Parathyroid adenoma (tissue), 2 donors: ENCODE measurements at regions not wholly inside any gene's neighbourhood (a gene's known extent, or its start where the extent isn't known, plus 50 kb on each side); places are given as distances from the start of the nearest gene placed in this dataset.

Source experiments
- H2AFZ ChIP-seq: fragments of 300-600 bp; sonication (generic); one replicate; pipeline ENCODE4 v1.7.0; 2017; ENCODE audit warnings: antibody characterized with exemption, mild to moderate bottlenecking
- H3K27ac ChIP-seq: fragments of 300-600 bp; sonication (generic); one replicate; pipeline ENCODE4 v1.7.0; 2017
- H3K27me3 ChIP-seq: fragments of 300-600 bp; sonication (generic); one replicate; pipeline ENCODE4 v1.7.0; 2017; ENCODE audit warnings: low read length; ENCODE audit not compliant: control insufficient read depth, insufficient read depth
- H3K36me3 ChIP-seq: fragments of 300-600 bp; sonication (generic); one replicate; pipeline ENCODE4 v1.7.0; 2017; ENCODE audit warnings: low read length; ENCODE audit not compliant: control insufficient read depth, insufficient read depth
- H3K4me1 ChIP-seq: fragments of 300-600 bp; sonication (generic); one replicate; pipeline ENCODE4 v1.7.0; 2017; ENCODE audit warnings: control low read depth
- H3K4me2 ChIP-seq: fragments of 300-600 bp; sonication (generic); one replicate; pipeline ENCODE4 v1.7.0; 2017; ENCODE audit warnings: low read length
- H3K4me3 ChIP-seq: fragments of 300-600 bp; sonication (generic); one replicate; pipeline ENCODE4 v1.7.0; 2017; ENCODE audit warnings: low read depth, low read length
- H3K79me2 ChIP-seq: fragments of 300-600 bp; sonication (generic); one replicate; pipeline ENCODE4 v1.7.0; 2017; ENCODE audit warnings: control low read depth
- H3K9ac ChIP-seq: fragments of 300-600 bp; sonication (generic); one replicate; pipeline ENCODE4 v1.7.0; 2017; ENCODE audit warnings: mild to moderate bottlenecking
- H3K9me3 ChIP-seq: fragments of 300-600 bp; sonication (generic); one replicate; pipeline ENCODE4 v1.7.0; 2017; ENCODE audit warnings: low read length; ENCODE audit not compliant: control insufficient read depth
- TF ChIP-seq, protein P1 (sequence below): fragments of 300-600 bp; sonication (generic); IDR thresholded peaks from one replicate; pipeline ENCODE4 v1.7.0; 2017; ENCODE audit warnings: antibody characterized with exemption, mild to moderate bottlenecking
- donor health status: primary hyperparathyroidism.

DNA sequence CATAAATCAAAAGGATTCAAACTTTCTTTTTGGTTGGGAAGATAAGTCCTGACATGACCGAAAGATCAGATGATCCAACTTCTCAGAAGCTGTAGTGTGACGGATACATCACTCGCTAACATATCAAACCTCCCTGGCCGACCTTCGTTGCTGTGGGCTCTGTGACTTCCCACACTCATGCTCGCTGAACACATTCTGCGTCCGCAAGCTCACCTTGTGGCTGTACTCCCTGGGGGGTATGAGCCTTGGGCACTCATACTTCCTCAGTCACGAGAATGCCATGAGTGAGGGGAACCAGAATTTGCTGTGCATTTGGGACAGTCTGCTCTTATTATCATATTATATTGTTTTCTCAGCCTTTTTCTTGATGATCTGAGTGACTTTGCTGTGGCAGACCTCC lies 105.4 kb downstream of the RWDD3 start:
- H3K4me1 ChIP-seq, result no peaks in the 10 kb centered on the region
- H2AFZ ChIP-seq, result no peak overlapping the region
- no peaks in the 10 kb centered on the region for H3K27me3 ChIP-seq
- TF ChIP-seq, protein P1, sequence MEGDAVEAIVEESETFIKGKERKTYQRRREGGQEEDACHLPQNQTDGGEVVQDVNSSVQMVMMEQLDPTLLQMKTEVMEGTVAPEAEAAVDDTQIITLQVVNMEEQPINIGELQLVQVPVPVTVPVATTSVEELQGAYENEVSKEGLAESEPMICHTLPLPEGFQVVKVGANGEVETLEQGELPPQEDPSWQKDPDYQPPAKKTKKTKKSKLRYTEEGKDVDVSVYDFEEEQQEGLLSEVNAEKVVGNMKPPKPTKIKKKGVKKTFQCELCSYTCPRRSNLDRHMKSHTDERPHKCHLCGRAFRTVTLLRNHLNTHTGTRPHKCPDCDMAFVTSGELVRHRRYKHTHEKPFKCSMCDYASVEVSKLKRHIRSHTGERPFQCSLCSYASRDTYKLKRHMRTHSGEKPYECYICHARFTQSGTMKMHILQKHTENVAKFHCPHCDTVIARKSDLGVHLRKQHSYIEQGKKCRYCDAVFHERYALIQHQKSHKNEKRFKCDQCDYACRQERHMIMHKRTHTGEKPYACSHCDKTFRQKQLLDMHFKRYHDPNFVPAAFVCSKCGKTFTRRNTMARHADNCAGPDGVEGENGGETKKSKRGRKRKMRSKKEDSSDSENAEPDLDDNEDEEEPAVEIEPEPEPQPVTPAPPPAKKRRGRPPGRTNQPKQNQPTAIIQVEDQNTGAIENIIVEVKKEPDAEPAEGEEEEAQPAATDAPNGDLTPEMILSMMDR, result no peak
- H3K79me2 ChIP-seq, result no peaks in the 10 kb centered on the region
- H3K9me3 ChIP-seq, result no peaks in the 10 kb centered on the region
- no peak overlapping the region for H3K9ac ChIP-seq
- H3K36me3 ChIP-seq, result no peaks in the 10 kb centered on the region
- H3K27ac ChIP-seq, result no peak overlapping the region
- H3K4me2 ChIP-seq, result no peak overlapping the region
- H3K4me3 ChIP-seq, result no peak overlapping the region

DNA sequence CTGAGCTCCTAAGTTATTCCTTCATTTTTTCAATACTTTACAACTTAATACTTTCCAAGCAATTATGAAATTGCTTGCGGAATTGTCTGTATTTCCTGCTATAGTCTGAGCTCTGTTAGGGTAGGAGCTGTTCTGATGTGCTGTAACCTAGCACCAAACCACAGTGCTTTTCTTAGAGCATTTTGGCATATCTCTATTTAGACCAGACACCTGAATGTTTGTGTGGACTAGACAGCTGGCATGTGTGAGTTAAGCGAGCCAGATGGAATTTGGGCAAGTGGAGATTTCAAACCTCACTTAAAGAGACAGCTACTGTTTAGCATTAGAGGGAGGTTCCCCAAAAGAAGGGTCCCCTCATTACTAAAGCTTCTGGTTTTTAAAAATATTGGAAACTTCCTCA lies 106.1 kb downstream of the RWDD3 start:
- no peak overlapping the region for H3K9ac ChIP-seq
- TF ChIP-seq, protein P1, result no peak

DNA sequence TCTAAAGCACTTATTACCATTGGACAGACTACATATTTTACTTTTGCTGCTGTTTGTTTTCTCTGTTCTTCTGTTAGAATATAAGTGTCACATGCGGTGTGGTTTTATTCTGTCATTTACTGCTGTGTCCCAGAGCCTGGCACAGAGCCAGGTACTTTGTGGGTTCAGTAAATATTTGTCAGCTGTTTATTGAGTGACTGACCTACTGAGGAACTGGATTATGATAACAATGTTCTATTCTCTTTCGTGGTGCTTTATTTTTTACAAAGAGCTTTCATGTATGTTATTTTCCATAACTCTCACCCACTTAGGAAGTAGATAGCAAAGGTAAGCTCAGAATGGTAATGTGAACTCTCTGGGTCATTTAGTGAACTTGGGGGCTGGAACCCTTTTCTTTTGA lies 118.8 kb downstream of the RWDD3 start:
- TF ChIP-seq, protein P1, result no peak
- Histone ChIP-seq H3K4me1 (no peaks in the 10 kb centered on the region), H3K4me3 (no peak overlapping the region)

More for the DNA sequence above, 106.1 kb downstream of the RWDD3 start:
- Histone ChIP-seq H3K79me2 (no peaks in the 10 kb centered on the region), H3K27ac (no peak overlapping the region), H2AFZ (no peak overlapping the region), H3K4me1 (no peaks in the 10 kb centered on the region), H3K4me2 (no peak overlapping the region), H3K27me3 (no peaks in the 10 kb centered on the region), H3K4me3 (no peak overlapping the region), H3K9me3 (no peaks in the 10 kb centered on the region), H3K36me3 (no peaks in the 10 kb centered on the region)

DNA sequence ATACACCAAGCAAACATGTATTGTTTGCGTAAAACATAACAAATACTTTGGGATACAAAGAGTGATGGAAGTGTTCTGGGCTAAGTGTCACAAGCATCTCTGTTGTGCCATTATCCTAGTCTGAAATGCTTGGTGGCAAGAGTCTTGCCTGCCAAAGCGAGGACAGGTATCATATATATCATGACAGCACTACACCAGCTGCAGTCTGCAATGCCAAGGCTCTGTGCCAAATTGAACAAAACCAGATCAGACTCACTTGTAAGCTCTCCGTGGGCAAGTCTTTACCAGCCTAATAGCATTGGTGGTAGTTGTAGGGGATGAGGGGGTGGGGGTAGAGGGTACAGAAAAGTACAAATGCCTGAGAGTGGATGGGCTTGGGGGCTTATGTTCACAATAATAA lies 119.2 kb downstream of the RWDD3 start:
- no peak overlapping the region for H2AFZ ChIP-seq
- H3K9me3 ChIP-seq, result no peaks in the 10 kb centered on the region
- no peak overlapping the region for H3K27ac ChIP-seq
- no peak overlapping the region for H3K9ac ChIP-seq
- no peaks in the 10 kb centered on the region for H3K36me3 ChIP-seq
- no peaks in the 10 kb centered on the region for H3K79me2 ChIP-seq
- no peak overlapping the region for H3K4me3 ChIP-seq
- no peak overlapping the region for H3K4me2 ChIP-seq
- H3K4me1 ChIP-seq, result no peaks in the 10 kb centered on the region
- H3K27me3 ChIP-seq, result no peaks in the 10 kb centered on the region
- TF ChIP-seq, protein P1, result no peak

More for the DNA sequence above, 118.8 kb downstream of the RWDD3 start:
- Histone ChIP-seq H2AFZ (no peak overlapping the region), H3K27me3 (no peaks in the 10 kb centered on the region), H3K4me2 (no peak overlapping the region), H3K27ac (no peak overlapping the region), H3K9ac (no peak overlapping the region), H3K79me2 (no peaks in the 10 kb centered on the region), H3K9me3 (no peaks in the 10 kb centered on the region), H3K36me3 (no peaks in the 10 kb centered on the region)

DNA sequence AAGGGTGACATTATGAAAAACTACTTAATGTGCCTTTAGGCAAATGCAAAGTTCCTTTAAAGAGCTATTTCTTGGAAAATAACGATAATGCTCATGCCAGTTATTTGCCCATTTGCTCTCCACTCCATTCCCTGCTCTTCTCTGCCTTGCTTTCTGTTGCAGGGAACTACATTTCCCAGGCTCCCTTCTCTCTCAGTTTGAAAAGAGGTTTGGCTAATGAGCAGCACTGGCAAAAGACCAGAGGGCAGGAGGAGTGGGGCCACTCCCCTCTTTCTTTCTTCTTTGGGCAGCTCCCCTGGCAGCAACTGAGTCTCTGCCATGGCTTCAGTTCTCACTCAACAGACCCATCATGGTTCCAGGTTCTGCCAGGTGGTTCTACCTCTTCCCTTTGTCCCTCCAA lies 130.5 kb downstream of the RWDD3 start:
- TF ChIP-seq, protein P1, result no peak
- no peak overlapping the region for H2AFZ ChIP-seq
- H3K9me3 ChIP-seq, result no peaks in the 10 kb centered on the region
- no peak overlapping the region for H3K4me3 ChIP-seq
- H3K4me1 ChIP-seq, result no peaks in the 10 kb centered on the region
- H3K4me2 ChIP-seq, result no peak overlapping the region
- no peaks in the 10 kb centered on the region for H3K36me3 ChIP-seq
- no peak overlapping the region for H3K9ac ChIP-seq
- no peaks in the 10 kb centered on the region for H3K27me3 ChIP-seq
- no peaks in the 10 kb centered on the region for H3K79me2 ChIP-seq
- H3K27ac ChIP-seq, result no peak overlapping the region
